Non-pigmented ciliary epithelial cell (primary cell): ENCODE measurements at regions not wholly inside any gene's neighbourhood (a gene's known extent, or its start where the extent isn't known, plus 50 kb on each side); places are given as distances from the start of the nearest gene placed in this dataset.
"Not testable (repeated sequence)": the region's sequence is repeated elsewhere in the genome, so short reads cannot be mapped to it uniquely, and the experiment has no call there.

Experiments
- DNase-seq: peaks from one replicate; pipeline ENCODE4 v3.0.0-alpha.2; 2010; ENCODE audit warnings: low read depth

GRCh38 chr10:83753490-83753889, 385.8 kb upstream of the GHITM start:
- DNase-seq = no peak

- no peak for DNase-seq
Observed at GRCh38 chr10:83754857-83755256, 384.5 kb upstream of the GHITM start.

DNA sequence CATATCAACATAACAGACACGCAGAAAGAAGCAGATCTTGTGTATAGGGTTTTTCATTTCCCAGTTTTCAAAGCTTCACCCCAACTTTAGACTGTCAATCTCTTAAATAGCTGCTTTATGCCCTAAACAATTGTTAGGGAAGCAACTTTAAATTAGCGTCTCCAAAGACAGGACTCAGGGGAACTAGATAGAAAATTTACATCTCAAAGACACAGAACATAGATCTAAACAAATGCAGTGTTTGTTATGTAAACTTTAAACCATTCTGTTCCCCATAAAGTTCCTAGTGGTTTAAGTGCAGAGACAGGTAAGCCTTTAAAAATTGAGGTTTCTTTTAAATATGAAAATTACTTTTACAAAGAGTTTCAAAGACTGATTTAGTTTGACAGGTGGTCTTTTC, 379.2 kb upstream of the GHITM start:
- no peak for DNase-seq

GRCh38 chr10:83764666-83765065, 374.6 kb upstream of the GHITM start:
- peak; percentile 26 for DNase-seq

DNA sequence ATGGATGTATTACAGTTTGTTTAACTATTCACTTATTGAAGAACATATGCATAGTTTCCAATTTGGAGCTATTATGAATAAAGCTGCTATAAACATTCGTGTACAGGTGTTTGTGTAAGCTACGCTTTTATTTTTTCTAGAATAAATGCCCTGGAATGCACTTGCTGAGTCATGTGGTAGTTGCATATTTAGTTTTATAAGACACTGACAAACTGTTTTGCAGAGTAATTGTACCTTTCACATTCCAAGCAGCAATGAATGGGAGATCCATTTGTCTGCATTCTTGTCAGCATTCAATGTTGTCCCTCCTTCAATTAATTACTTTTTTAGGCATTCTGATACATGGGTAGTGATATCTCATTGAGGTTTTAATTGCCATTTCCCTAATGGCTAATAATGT, 373.6 kb upstream of the GHITM start:
- no peak for DNase-seq

- DNase-seq = no peak
Observed at GRCh38 chr10:83769281-83769820, 370.0 kb upstream of the GHITM start.

- not testable (repeated sequence) for DNase-seq
Observed at GRCh38 chr10:83786701-83787100, 352.6 kb upstream of the GHITM start.

DNA sequence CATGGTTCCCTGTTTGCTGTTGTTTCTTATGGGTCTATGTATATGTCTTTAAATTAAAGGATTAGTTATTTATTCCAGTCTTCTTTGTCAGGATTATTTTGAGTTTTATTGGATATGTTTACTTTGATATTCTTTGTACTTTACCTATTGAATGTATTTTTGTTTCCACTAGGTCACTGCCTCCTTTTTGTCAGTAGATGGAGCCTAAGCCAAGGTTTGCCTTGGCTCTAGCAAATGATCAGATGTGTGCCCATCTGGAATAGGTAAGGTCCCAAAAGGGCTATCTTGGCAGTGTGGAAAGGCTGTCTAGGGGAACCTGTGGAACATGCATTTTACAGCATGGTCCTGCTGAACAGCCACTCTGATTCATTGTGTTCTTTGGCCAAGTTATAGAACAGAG, 337.3 kb upstream of the GHITM start:
- DNase-seq = no peak

DNA sequence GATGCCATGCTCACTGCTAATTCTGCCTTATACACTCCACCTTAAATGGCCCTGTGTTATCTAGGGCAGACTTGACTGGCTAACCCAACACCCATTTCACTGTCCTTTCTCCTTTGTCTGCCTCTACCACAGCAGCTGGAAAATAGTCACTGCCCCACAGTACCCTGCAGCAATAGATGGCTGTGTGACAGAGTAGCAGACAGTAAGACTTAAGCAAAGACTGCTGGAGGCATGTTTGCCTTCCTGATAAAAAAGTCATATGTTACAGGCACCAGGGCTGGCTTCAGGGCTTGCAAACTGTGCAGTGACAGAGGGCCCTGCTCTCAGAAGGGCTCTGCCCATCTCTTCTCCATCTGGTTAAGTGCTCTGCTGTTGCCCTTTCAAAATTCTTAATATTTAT, 332.6 kb upstream of the GHITM start:
- no peak for DNase-seq

DNA sequence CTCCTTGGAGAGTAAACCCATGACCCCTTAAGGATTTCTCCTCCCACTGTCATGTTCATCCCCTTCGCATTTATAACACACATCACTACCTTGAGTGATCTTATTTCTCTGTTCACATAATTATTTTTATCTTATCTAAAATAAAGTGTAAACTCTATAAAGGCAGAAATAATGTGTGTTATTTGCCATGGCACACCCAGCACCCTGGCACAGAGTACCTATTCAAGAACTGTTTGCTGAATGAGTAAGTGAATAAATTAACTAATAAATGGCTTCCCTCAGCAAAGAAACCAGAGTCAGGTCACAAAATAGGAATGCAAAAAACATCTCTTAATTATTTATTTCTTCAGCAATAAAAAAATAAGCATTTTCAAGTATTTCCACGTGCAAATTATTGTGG, 330.3 kb upstream of the GHITM start:
- no peak for DNase-seq

- DNase-seq = no peak
Observed at GRCh38 chr10:83816942-83817341, 322.4 kb upstream of the GHITM start.

DNA sequence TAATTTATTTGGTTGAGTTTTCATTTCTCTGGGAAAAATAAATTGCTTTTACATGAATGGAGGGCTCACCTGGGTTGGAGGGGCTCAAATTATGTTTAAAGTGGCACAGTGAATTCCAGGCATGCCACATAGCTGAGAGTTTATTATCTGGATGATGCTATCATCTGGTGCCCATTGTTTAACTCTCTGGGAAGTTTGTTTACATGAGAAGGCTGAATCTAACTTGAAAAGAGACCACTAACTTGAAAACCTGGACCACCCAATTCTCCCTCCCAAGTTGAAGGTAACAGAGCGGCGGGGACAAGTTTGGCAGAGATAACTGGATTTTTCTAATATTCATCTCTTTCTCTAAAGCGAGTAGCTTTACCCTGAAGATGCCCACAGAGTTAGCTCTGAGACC, 321.5 kb upstream of the GHITM start:
- DNase-seq = no peak

- DNase-seq = no peak
Observed at GRCh38 chr10:83819609-83820008, 319.7 kb upstream of the GHITM start.

GRCh38 chr10:83820033-83820432, 319.3 kb upstream of the GHITM start:
- DNase-seq = no peak

DNA sequence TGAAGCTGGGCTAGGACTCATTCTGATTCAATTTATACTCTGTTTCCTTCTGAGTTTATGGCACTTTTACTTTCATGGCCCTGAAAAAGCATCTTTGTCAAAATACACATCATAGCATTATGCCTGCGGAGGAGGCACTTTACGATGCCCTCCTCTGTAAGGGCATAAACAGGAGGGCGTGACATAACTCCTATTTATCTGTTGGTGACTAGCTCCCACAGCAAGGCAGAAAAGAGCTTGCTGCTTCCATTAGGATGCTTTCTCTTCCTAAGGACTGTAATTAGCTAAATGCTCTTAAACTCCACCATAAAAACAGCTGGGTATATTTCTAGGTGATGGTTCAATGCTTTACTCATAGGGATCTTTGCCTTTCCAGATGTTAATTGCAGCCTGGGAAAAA, 315.2 kb upstream of the GHITM start:
- no peak for DNase-seq

DNA sequence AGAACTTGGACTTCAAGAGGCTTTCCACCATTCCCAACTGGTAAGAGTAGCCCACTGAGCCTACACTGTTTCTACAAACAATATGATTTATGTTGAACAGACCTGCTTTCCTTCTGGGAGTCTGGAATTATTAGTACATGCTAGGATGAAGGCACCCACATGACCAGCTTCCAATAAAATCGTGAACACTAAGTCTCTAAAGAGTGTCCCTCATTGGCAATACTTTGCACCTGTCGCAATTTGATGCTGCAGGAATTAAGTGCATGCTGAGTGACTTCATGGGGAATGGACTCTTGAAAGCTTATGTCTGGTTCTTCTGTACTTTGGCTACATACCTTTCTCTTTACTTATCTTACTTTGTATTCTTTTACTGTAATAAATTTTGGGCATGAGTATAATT, 305.2 kb upstream of the GHITM start:
- DNase-seq = no peak

- DNase-seq = no peak
Observed at GRCh38 chr10:83835945-83836745, 303.2 kb upstream of the GHITM start.

GRCh38 chr10:83848677-83849076, 290.6 kb upstream of the GHITM start:
- DNase-seq = no peak

DNA sequence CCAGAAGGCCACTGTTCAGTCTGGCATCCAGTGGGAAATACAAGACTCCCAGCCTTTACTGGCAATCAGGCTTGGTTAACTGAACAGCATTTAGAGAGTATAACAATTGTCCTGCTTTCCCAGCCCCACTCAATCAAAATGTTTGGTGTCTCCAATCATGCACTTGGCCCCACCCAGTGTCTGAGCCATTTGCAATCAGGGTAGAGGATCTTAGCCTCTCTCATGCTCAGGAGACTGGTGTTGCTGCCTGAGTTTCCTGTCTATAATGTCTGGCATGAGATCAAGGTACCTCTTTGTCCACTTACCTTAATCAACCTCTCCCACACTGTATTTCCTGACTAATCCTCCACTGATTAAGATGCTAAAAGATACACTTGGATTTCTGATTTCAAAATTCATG, 290.2 kb upstream of the GHITM start:
- no peak for DNase-seq

DNA sequence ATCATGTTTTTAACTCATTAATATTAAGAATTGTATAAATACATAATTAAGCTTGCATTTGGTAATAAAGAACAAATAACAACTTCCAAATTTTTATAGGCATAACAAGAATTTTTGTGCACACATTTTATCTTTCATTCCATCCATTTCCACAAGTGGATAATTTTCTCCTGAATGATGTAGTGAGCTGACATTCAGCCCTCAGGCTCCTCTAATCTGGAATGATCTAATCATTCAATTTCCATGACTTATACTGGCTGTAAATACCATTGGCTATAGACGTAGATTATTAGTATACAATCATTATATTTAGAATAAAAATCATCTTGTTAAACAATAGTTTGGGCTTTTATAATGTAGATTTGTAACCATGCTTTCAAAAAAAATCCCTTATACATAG, 287.2 kb upstream of the GHITM start:
- DNase-seq = no peak

GRCh38 chr10:83862723-83863122, 276.6 kb upstream of the GHITM start:
- DNase-seq = no peak

DNA sequence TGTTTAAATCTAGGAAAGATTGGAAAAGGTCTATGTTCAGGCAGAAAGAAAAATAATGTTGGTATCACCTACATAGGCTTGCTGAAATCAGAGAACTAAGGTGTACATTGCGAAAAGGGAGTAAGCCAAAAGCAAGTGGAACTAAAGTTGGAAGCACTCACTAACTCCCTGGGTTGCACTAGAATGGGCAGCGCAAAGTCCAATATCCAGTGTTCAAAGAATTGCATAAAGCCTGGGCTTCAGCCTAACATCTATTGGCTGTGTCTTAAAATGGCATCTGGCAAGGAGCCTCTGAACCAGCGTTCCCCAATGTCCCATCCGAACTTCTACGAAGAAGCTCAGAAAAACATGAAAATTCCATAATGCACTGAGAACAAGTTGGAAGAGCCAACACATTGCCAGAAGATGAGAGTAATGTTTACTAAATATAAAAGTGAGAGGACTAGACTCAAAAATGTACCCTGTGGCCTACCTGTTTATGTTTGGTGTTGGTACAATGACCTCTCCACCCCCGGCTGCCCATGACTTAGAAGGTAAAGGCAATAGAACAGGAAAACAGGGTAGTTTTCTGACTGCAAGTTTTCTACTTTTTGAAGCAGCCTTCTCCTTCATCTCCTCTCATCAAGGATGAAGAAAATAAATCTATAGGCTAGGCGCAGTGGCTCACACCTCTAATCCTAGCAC, 275.9 kb upstream of the GHITM start:
- no peak for DNase-seq

DNA sequence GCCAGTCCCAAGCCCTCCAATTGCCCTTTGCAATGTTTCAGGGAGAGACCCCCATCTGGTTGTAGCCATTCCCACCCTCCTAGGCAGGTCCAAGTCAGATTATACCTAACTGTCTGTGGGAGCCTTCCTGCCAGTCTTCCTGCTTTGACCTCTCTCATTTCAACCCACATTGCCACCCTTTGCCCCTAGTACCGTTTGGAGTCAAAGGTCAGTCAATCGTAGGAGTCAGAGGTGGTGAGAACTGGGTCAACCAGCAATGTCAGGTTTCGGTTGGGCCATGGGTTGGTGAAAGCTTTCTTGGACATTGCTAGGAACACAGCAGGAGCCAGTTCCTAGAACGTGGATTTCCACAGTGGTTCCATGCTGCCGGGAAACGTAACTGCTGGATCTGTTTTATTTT, 269.4 kb upstream of the GHITM start:
- DNase-seq = no peak
